ENCODE measurements at regions not wholly inside any gene's neighbourhood (a gene's known extent, or its start where the extent isn't known, plus 50 kb on each side); places are given as distances from the start of the nearest gene placed in this dataset.

DNA sequence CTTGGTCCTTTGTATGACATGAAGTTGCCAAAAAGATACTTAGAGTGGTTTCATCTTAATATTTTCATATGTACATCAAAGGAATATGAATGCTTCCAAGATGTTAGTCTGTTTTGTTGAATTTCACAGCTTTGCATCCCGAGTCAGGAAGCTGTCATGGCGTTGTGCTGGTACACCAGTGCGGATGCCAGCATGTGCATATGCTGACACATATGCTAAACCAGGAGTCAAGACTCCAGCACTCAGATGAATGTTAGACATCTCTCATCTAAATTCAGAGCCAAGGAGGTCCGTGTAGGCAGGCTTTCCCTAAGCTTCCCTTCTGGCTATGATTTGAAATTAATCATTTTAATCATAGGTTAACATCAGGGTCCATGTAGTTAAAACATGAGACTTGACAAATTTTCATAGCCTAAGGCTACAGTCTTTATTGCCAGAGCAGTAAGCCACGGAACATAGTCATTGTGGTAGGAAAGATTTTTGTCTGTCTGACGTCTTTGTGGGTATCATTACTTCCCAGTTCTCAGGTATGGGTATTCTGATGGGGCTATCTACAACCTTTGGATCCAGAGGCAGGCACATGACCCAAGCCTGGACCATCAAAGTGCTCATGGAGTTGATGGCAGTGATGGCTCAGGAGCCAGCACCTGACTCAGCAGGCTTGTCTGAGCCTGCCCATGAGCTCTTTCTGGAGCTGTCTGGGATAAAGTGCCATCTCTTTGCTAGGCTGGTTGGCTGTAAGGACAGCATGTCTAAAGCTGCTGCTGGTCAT, 246.1 kb downstream of the KCNRG start:
- TF ChIP-seq, protein P1, sequence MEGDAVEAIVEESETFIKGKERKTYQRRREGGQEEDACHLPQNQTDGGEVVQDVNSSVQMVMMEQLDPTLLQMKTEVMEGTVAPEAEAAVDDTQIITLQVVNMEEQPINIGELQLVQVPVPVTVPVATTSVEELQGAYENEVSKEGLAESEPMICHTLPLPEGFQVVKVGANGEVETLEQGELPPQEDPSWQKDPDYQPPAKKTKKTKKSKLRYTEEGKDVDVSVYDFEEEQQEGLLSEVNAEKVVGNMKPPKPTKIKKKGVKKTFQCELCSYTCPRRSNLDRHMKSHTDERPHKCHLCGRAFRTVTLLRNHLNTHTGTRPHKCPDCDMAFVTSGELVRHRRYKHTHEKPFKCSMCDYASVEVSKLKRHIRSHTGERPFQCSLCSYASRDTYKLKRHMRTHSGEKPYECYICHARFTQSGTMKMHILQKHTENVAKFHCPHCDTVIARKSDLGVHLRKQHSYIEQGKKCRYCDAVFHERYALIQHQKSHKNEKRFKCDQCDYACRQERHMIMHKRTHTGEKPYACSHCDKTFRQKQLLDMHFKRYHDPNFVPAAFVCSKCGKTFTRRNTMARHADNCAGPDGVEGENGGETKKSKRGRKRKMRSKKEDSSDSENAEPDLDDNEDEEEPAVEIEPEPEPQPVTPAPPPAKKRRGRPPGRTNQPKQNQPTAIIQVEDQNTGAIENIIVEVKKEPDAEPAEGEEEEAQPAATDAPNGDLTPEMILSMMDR (IDR thresholded peaks at IDR 0.05; ENCODE audit: poor library complexity): no peak
- TF ChIP-seq EZH2phosphoT487 (IDR thresholded peaks at IDR 0.05; ENCODE audit: low read depth, severe bottlenecking, unreplicated experiment) (no peak), EZH2 (IDR thresholded peaks at IDR 0.05; ENCODE audit: borderline replicate concordance) (no peak)

All from hepatocyte (in vitro differentiated cells).